ENCODE measurements at regions not wholly inside any gene's neighbourhood (a gene's known extent, or its start where the extent isn't known, plus 50 kb on each side); places are given as distances from the start of the nearest gene placed in this dataset.

GRCh38 chr2:239471011-239471792 is 70.4 kb upstream of the HDAC4 start:
- TF ChIP-seq, protein P1, sequence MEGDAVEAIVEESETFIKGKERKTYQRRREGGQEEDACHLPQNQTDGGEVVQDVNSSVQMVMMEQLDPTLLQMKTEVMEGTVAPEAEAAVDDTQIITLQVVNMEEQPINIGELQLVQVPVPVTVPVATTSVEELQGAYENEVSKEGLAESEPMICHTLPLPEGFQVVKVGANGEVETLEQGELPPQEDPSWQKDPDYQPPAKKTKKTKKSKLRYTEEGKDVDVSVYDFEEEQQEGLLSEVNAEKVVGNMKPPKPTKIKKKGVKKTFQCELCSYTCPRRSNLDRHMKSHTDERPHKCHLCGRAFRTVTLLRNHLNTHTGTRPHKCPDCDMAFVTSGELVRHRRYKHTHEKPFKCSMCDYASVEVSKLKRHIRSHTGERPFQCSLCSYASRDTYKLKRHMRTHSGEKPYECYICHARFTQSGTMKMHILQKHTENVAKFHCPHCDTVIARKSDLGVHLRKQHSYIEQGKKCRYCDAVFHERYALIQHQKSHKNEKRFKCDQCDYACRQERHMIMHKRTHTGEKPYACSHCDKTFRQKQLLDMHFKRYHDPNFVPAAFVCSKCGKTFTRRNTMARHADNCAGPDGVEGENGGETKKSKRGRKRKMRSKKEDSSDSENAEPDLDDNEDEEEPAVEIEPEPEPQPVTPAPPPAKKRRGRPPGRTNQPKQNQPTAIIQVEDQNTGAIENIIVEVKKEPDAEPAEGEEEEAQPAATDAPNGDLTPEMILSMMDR (conservative IDR thresholded peaks at IDR 0.05; ENCODE audit: low read length) = no peak
- H3K4me3 ChIP-seq (ENCODE audit: low read length) = no peak overlapping the region
- no peak for DNase-seq (ENCODE audit: low read depth)

- TF ChIP-seq, protein P1 (conservative IDR thresholded peaks at IDR 0.05; ENCODE audit: low read length) = no peak
- no peak overlapping the region for H3K4me3 ChIP-seq (ENCODE audit: low read length)
- no peak for DNase-seq (ENCODE audit: low read depth)
These were observed 69.5 kb upstream of the HDAC4 start for GRCh38 chr2:239470151-239470900.

DNA sequence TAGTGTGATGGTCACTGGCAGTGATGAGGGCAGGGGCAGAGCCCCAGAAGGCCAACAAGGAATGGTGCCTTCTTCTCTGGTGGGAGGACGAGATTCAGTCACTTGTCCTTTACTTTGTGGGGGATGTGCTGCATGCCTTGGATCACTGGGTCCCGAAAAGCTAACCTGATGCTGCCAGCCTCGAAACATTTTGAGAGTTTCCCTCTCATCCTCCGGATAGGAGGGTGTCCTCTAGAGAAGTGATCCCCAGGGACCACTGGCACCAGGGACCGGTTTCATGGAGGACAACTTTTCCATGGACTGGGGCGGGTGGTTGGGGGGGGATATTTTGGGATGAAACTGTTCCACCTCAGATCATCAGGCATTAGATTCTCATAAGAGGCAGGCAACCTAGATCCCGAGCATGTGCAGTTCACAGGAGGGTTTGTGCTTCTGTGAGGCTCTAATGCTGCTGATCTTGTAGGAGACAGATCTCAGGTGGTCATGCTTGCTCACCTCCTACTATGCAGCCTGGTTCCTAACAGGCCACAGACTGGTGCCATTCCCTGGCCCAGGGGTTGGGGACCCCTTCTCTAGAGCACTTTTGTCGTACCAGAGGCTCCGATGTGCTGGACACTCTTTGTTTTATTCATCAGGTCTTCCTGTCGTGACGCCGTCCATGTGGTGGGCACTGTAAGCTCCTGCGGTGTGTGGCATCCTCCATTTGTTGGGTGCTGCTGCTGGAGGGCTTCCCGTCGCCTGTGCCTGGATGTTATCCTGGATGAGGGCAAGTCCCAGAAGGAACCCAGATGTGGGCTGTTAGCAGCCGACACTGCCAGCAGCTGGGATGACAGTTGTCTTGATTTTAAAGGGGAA is 68.5 kb upstream of the HDAC4 start:
- TF ChIP-seq, protein P1 (conservative IDR thresholded peaks at IDR 0.05; ENCODE audit: low read length) = no peak
- no peak overlapping the region for H3K4me3 ChIP-seq (ENCODE audit: low read length)
- DNase-seq (ENCODE audit: low read depth) = no peak

DNA sequence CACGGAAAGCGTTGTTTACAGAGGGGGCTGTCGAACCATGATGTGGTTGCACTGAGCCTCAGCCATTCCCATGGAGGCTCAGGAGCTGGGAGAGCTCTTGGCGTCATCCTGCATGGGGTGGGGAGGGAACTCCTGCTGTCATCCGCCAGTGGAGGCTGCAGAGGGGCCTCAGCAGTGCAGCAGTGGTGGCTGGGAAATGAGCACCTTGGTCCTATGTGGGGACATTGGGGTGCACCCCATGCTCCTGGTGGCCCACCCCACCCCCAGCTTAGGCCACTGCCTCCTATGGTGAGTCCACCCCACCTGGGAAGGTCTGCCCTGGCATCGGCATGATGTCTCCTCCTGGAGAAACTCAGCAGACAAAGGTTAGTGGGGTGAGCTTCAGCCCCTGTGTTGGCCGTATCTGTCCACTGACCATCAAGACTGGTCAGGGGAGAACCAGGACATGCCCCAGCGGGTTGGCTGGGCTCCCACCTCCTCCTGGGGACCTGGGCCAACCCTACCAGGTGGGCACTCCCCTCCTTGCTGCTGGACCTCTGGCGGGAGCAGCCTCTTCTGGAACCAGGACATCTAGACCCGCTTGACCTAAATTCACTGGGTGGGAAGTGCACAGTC is 67.8 kb upstream of the HDAC4 start:
- TF ChIP-seq, protein P1 (conservative IDR thresholded peaks at IDR 0.05; ENCODE audit: low read length) = no peak
- no peak overlapping the region for H3K4me3 ChIP-seq (ENCODE audit: low read length)
- DNase-seq (ENCODE audit: low read depth) = no peak

DNA sequence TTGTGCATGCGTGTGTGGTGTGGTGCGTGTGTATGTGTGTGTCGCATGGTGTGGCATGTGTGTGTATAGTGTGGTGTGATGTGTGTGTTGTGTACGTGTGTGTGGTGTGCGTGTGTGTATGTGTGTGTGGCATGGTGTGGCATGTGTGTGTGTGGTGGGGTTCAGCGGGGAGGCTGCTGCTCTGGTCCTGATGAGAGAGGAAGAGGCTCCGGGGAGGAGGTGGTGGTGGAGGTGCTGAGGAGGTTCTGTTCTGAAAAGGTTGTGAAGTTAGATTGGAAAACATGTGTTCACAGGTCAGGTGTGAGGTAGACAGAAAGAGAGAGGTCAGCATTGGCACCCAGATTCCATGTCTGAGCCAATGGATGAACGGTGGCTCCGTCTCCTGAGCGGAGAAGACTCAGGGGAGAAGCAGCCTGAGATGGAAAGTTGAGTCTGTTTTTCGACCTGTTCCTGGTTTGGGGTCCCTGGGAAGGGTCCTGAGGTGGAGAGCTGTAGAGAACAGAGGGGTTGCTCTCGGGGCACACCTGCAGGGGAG is 67.2 kb upstream of the HDAC4 start:
- no peak for DNase-seq (ENCODE audit: low read depth)
- TF ChIP-seq, protein P1 (conservative IDR thresholded peaks at IDR 0.05; ENCODE audit: low read length) = no peak
- H3K4me3 ChIP-seq (ENCODE audit: low read length) = no peak overlapping the region

DNA sequence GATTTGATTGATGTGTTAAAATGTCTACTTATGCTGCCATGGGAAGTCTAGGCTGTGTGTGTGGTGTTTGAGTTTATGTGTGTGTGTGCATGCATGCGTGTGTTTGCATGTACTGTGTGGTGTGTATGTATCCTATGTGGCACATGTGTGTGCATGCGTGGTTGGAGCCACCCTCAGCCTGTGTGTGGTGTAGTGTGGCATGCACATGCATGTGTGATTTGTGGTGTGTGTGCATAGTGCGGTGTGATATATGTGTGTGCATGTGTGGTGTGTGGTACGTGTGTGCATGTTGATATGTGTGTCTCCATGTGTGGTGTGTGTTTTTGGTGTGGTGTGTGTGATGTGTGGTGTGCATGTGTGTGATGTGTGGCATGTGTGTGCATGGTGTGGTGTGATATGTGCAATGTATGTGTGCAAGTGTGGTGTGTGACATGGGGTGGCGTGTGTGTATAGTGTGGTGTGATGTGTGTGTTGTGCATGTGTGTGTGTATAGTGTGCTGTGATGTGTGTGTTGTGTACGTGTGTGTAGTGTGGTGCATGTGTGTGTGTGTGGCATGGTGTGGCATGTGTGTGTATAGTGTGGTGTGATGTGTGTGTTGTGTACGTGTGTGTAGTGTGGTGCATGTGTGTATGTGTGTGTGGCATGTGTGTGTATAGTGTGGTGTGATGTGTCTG is 66.6 kb upstream of the HDAC4 start:
- DNase-seq (ENCODE audit: low read depth) = no peak
- TF ChIP-seq, protein P1 (conservative IDR thresholded peaks at IDR 0.05; ENCODE audit: low read length) = no peak
- no peak overlapping the region for H3K4me3 ChIP-seq (ENCODE audit: low read length)
